ENCODE measurements at regions not wholly inside any gene's neighbourhood (a gene's known extent, or its start where the extent isn't known, plus 50 kb on each side); places are given as distances from the start of the nearest gene placed in this dataset.

DNA sequence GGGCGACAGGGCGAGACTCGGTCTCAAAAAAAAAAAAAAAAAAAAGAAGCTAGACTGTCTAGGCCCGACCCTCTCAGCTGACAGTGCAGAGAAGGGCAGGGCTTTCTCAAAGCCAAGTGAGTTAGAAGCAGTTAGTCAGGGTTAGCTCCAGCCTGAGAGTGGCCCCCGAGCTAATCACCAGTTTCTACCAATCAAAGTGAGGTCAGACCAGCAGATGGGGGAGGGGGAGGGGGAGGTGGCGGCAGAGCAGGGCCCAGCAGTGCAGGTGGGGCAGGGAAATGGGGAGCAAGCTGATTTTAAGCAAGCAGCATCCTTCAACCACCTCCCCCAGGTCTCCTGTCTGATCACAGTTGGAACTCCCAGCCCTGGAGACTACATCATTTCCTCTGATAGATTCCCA is 55.3 kb upstream of the PRR5 start (continued):
- TF ChIP-seq, protein P1, sequence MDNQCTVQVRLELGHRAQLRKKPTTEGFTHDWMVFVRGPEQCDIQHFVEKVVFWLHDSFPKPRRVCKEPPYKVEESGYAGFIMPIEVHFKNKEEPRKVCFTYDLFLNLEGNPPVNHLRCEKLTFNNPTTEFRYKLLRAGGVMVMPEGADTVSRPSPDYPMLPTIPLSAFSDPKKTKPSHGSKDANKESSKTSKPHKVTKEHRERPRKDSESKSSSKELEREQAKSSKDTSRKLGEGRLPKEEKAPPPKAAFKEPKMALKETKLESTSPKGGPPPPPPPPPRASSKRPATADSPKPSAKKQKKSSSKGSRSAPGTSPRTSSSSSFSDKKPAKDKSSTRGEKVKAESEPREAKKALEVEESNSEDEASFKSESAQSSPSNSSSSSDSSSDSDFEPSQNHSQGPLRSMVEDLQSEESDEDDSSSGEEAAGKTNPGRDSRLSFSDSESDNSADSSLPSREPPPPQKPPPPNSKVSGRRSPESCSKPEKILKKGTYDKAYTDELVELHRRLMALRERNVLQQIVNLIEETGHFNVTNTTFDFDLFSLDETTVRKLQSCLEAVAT (IDR thresholded peaks at IDR 0.05), result no peak

DNA sequence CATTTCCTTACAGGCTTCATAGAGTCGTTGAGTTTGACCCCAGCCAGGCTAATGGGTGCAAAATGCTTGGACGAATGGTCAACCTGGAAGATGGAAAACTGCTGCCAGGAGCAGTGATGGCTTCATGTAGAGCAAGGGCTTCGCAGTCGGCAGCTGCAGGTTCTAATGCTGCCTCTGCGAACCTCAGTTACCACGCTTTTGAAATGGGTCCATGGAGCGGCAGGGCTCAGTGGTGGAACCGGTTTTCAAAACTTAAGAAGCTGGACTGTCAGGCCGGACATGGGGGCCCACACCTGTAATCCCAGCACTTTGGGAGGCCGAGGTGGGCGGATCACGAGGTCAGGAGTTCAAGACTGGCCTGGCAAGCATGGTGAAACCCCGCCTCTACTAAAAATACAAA is 55.9 kb upstream of the PRR5 start:
- Histone ChIP-seq H3K9ac (ENCODE audit: control insufficient read depth, insufficient read depth, low read length) (no peak overlapping the region), H3K36me3 (ENCODE audit: control insufficient read depth in 2 of 2, insufficient read depth in 2 of 2, low read length in 1 of 2) (no peaks in the 10 kb centered on the region), H3K79me2 (ENCODE audit: control insufficient read depth, insufficient read depth, low read length) (no peaks in the 10 kb centered on the region), H3K4me2 (ENCODE audit: control insufficient read depth, insufficient read depth) (no peak overlapping the region), H4K20me1 (ENCODE audit: control insufficient read depth, insufficient read depth) (no peaks in the 10 kb centered on the region), H3K4me1 (ENCODE audit: control insufficient read depth, insufficient read depth, low read length) (no peaks in the 10 kb centered on the region), H2AFZ (ENCODE audit: control insufficient read depth, low read depth, low read length) (no peak overlapping the region), H3K4me3 (no peak overlapping the region), H3K27me3 (replicated peaks in 1 of 2; ENCODE audit: control insufficient read depth in 2 of 2, insufficient read depth in 2 of 2, low read length in 1 of 2) (no peaks in the 10 kb centered on the region; a peak in 1 of 4 replicates), H3K27ac (ENCODE audit: control insufficient read depth, insufficient read depth) (no peak overlapping the region), H3K9me3 (replicated peaks; ENCODE audit: control insufficient read depth, insufficient read depth, low read length) (no peaks in the 10 kb centered on the region)
- CTCF ChIA-PET, result no interaction called here
- in situ Hi-C loops (cut with MboI) (no loop called here), intact Hi-C loops (cut with micrococcal nuclease; ENCODE audit: unreplicated experiment) (no loop called here)
- 37% methylated on average over 13 of the region's 13 CpGs for WGBS (ENCODE audit: insufficient coverage, insufficient replicate concordance, low lambda C conversion rate, missing lambda C conversion rate)
- DNase-seq (ENCODE audit: low read depth, low spot score) (no peak), FAIRE-seq (no peak), ATAC-seq (no peak)
- SMC1A ChIA-PET (ENCODE audit: uncharacterized antibody, unreplicated experiment), result interaction anchor here (1.1 kb wide), 1 partner anchor 38 kb away, joined by 3 read pairs; no protein-coding TSS in a partner anchor
- BruUV-seq (replicated peaks), result no TSS peak
- TF ChIP-seq, protein P2, sequence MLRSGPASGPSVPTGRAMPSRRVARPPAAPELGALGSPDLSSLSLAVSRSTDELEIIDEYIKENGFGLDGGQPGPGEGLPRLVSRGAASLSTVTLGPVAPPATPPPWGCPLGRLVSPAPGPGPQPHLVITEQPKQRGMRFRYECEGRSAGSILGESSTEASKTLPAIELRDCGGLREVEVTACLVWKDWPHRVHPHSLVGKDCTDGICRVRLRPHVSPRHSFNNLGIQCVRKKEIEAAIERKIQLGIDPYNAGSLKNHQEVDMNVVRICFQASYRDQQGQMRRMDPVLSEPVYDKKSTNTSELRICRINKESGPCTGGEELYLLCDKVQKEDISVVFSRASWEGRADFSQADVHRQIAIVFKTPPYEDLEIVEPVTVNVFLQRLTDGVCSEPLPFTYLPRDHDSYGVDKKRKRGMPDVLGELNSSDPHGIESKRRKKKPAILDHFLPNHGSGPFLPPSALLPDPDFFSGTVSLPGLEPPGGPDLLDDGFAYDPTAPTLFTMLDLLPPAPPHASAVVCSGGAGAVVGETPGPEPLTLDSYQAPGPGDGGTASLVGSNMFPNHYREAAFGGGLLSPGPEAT (IDR thresholded peaks at IDR 0.05; ENCODE audit: low read depth), result no peak
- TF ChIP-seq HDAC2 (IDR thresholded peaks at IDR 0.05), result no peak
- RAD21 ChIA-PET (ENCODE audit: unreplicated experiment), result no interaction called here
- POLR2A ChIA-PET, result no interaction called here
